DND-41 (cell line): ENCODE measurements at regions not wholly inside any gene's neighbourhood (a gene's known extent, or its start where the extent isn't known, plus 50 kb on each side); places are given as distances from the start of the nearest gene placed in this dataset.

Experiments
- ATAC-seq: fragments of 200-7000 bp; cut with Tn5 transposase; 3 replicates; pipeline ENCODE4 v1.9.1; 2021; ENCODE audit warnings: low read depth; ENCODE audit not compliant: insufficient read depth
- DNase-seq: peaks from one replicate; pipeline ENCODE4 v3.0.0-alpha.2; 2020
- H2AFZ ChIP-seq: 2 replicates; pipeline ENCODE4 v1.6.0; 2012; ENCODE audit warnings: low read depth, low read length
- H3K27ac ChIP-seq: 2 replicates; pipeline ENCODE4 v1.5.1; 2012; ENCODE audit warnings: low read length, inconsistent platforms
- H3K27me3 ChIP-seq: fragments of 200-600 bp; sonication (generic); 2 replicates; pipeline ENCODE4 v1.6.0; 2012; ENCODE audit warnings: low read length, mild to moderate bottlenecking, inconsistent platforms; ENCODE audit not compliant: insufficient read depth, poor library complexity
- H3K36me3 ChIP-seq: 2 replicates; pipeline ENCODE4 v1.5.1; 2012; ENCODE audit warnings: low read length, inconsistent platforms; ENCODE audit not compliant: insufficient read depth
- H3K4me1 ChIP-seq: 2 replicates; pipeline ENCODE4 v1.5.1; 2012; ENCODE audit warnings: mild to moderate bottlenecking, low read length; ENCODE audit not compliant: insufficient read depth
- H3K4me2 ChIP-seq: 2 replicates; pipeline ENCODE4 v1.6.0; 2012; ENCODE audit warnings: mild to moderate bottlenecking, moderate library complexity, low read length, inconsistent platforms; ENCODE audit not compliant: insufficient read depth
- H3K4me3 ChIP-seq, 2 experiments: fragments of 200-600 bp in 1 of 2; shearing (Covaris generic) in 1 of 2; 2 replicates each; pipeline ENCODE4 v1.5.1; 2012 to 2016; ENCODE audit warnings: inconsistent platforms in 2 of 2, low read length in 2 of 2, mild to moderate bottlenecking in 2 of 2, low read depth in 1 of 2, moderate library complexity in 1 of 2
- H3K79me2 ChIP-seq: 2 replicates; pipeline ENCODE4 v1.6.0; 2012; ENCODE audit warnings: low read length, inconsistent platforms; ENCODE audit not compliant: insufficient read depth
- H3K9ac ChIP-seq: 2 replicates; pipeline ENCODE4 v1.6.0; 2012; ENCODE audit warnings: low read depth, mild to moderate bottlenecking, inconsistent platforms, low read length, moderate library complexity
- H3K9me3 ChIP-seq: 2 replicates; pipeline ENCODE4 v1.5.1; 2012; ENCODE audit warnings: low read length, moderate library complexity, mild to moderate bottlenecking, inconsistent platforms; ENCODE audit not compliant: insufficient read depth, severe bottlenecking
- H4K20me1 ChIP-seq: 2 replicates; pipeline ENCODE4 v1.6.0; 2012; ENCODE audit warnings: low read length; ENCODE audit not compliant: insufficient read depth
- EZH2 ChIP-seq: IDR thresholded peaks from 3 replicates; pipeline ENCODE4 v1.6.1; 2012; ENCODE audit warnings: borderline replicate concordance, low read depth, mild to moderate bottlenecking, moderate library complexity, low read length, inconsistent platforms; ENCODE audit not compliant: severe bottlenecking
- TF ChIP-seq, protein P1 (sequence below): IDR thresholded peaks from 2 replicates; pipeline ENCODE4 v1.5.1; 2012; ENCODE audit warnings: borderline replicate concordance, low read length, moderate library complexity, mild to moderate bottlenecking; ENCODE audit not compliant: poor library complexity, severe bottlenecking; ENCODE audit errors: extremely low read depth

DNA sequence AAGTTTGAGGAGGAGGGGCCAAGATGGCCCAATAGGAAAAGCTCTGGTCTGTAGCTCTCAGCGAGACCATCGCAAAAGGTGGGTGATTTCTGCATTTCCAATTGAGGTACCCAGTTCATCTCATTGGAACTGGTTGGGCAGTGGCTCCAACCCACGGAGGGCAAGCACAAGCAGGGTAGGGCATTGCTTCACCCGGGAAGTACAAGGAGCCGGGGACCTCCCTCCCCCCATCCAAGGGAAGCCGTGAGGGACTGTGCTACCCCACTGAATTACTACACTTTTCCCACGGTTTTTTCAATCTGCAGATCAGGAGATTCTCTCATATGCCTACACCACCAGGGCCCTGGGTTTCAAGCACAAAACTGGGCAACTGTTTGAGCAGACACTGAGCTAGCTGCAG, 58.0 kb upstream of the EFCAB3 start:
- Histone ChIP-seq H3K79me2 (no peaks in the 10 kb centered on the region), H2AFZ (no peak overlapping the region), H3K27me3 (peaks cover 7% of the 10 kb centered on the region), H3K4me2 (no peak overlapping the region), H3K27ac (no peak overlapping the region), H3K4me3 (no peak overlapping the region), H3K9ac (no peak overlapping the region), H4K20me1 (no peaks in the 10 kb centered on the region), H3K4me1 (no peaks in the 10 kb centered on the region), H3K36me3 (no peaks in the 10 kb centered on the region), H3K9me3 (no peaks in the 10 kb centered on the region)
- ATAC-seq, result no peak
- no peak for DNase-seq
- TF ChIP-seq, protein P1, sequence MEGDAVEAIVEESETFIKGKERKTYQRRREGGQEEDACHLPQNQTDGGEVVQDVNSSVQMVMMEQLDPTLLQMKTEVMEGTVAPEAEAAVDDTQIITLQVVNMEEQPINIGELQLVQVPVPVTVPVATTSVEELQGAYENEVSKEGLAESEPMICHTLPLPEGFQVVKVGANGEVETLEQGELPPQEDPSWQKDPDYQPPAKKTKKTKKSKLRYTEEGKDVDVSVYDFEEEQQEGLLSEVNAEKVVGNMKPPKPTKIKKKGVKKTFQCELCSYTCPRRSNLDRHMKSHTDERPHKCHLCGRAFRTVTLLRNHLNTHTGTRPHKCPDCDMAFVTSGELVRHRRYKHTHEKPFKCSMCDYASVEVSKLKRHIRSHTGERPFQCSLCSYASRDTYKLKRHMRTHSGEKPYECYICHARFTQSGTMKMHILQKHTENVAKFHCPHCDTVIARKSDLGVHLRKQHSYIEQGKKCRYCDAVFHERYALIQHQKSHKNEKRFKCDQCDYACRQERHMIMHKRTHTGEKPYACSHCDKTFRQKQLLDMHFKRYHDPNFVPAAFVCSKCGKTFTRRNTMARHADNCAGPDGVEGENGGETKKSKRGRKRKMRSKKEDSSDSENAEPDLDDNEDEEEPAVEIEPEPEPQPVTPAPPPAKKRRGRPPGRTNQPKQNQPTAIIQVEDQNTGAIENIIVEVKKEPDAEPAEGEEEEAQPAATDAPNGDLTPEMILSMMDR, result no peak
- no peak for TF ChIP-seq EZH2

DNA sequence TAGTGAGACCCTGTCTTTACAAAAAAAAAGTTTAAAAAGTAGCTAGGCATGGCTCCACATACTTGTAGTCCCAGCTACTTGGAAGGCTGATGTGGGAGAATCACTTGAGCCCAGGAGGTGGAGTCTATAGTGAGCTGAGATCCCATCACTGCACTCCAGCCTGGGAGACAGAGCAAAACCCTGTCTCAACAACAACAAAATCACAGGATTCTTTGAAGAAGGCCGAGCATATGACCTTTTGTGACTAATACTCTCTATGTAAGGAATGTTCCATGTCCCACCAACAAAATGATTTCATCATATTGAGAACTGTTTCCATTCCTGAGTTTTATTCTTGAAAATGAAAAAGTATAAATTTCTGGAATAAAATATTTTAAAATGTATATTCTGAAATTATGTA, 58.9 kb upstream of the EFCAB3 start:
- H2AFZ ChIP-seq, result no peak overlapping the region
- H3K4me2 ChIP-seq, result no peak overlapping the region
- no peak overlapping the region for H3K4me3 ChIP-seq
- no peak overlapping the region for H3K9ac ChIP-seq
- ATAC-seq (no peak), DNase-seq (no peak)
- peaks cover 7% of the 10 kb centered on the region for H3K27me3 ChIP-seq
- no peaks in the 10 kb centered on the region for H3K9me3 ChIP-seq
- H3K79me2 ChIP-seq, result no peaks in the 10 kb centered on the region
- H3K27ac ChIP-seq, result no peak overlapping the region
- no peak for TF ChIP-seq EZH2
- TF ChIP-seq, protein P1, result no peak
- H3K36me3 ChIP-seq, result no peaks in the 10 kb centered on the region
- H3K4me1 ChIP-seq, result no peaks in the 10 kb centered on the region
- H4K20me1 ChIP-seq, result no peaks in the 10 kb centered on the region

DNA sequence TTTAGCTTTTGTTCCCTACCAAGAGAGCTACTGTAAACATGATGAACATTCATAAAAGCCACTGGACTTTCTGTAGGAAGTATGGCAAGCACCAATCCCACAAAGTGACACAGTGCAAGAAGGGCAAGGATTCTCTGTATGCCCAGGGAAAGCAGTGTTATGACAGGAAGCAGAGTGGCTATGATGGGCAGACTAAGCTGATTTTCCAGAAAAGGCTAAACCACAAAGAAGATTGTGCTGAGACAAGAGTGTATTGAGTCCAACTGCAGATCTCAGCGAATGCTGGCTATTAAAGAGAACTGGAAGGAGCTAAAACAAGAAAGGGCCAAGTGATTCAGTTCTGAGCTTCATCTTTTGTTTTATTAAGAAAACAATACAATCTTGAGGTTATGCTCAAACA, 60.5 kb upstream of the EFCAB3 start:
- Histone ChIP-seq H3K4me2 (no peak overlapping the region), H3K9me3 (no peaks in the 10 kb centered on the region), H3K9ac (no peak overlapping the region), H3K79me2 (no peaks in the 10 kb centered on the region), H3K36me3 (no peaks in the 10 kb centered on the region), H3K4me1 (no peaks in the 10 kb centered on the region), H2AFZ (no peak overlapping the region), H3K4me3 (no peak overlapping the region), H4K20me1 (no peaks in the 10 kb centered on the region), H3K27me3 (peaks cover 7% of the 10 kb centered on the region), H3K27ac (no peak overlapping the region)
- DNase-seq, result no peak
- TF ChIP-seq, protein P1, result no peak
- no peak for TF ChIP-seq EZH2
- ATAC-seq, result no peak

DNA sequence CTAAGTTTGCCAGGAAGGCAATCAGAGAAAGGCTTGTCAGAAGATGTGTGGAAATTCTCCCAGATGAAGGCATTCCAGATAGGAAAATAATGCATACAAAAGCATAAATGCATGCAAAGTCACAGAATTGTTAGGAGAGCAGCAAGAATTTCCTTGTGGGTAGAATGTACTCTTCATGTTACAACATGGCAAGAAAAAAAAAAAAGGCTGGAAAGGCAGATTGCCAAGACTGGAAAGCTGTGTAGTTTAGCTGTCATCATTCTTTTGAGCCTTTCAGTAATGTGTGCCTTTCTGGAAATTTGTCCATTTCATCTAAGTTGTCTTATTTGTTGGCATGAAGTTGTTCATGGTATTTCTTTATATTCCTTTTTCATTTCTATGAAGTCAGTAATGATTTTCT, 71.0 kb upstream of the EFCAB3 start:
- Histone ChIP-seq H3K27ac (no peak overlapping the region), H2AFZ (no peak overlapping the region), H3K4me1 (no peaks in the 10 kb centered on the region), H3K9ac (no peak overlapping the region), H3K4me2 (no peak overlapping the region), H3K79me2 (no peaks in the 10 kb centered on the region), H3K9me3 (no peaks in the 10 kb centered on the region), H3K4me3 (no peak overlapping the region), H4K20me1 (no peaks in the 10 kb centered on the region), H3K36me3 (no peaks in the 10 kb centered on the region), H3K27me3 (peaks cover 9% of the 10 kb centered on the region)
- ATAC-seq, result no peak
- TF ChIP-seq EZH2, result no peak
- TF ChIP-seq, protein P1, result no peak
- no peak for DNase-seq
